ENCODE measurements at regions not wholly inside any gene's neighbourhood (a gene's known extent, or its start where the extent isn't known, plus 50 kb on each side); places are given as distances from the start of the nearest gene placed in this dataset.

GRCh38 chr9:88750832-88751360 lies 215.9 kb downstream of the NXNL2 start:
- no peak for TF ChIP-seq CTCF (IDR thresholded peaks at IDR 0.05; ENCODE audit: borderline replicate concordance, insufficient read depth, low read depth, low read length)
- no peak overlapping the region for H3K4me3 ChIP-seq (ENCODE audit: low read depth, low read length)

GRCh38 chr9:88751781-88752180 lies 216.8 kb downstream of the NXNL2 start:
- no peak overlapping the region for H3K4me3 ChIP-seq (ENCODE audit: low read depth, low read length)

GRCh38 chr9:88753691-88754367 lies 218.9 kb downstream of the NXNL2 start:
- no peak for TF ChIP-seq CTCF (IDR thresholded peaks at IDR 0.05; ENCODE audit: borderline replicate concordance, insufficient read depth, low read depth, low read length)
- no peak overlapping the region for H3K4me3 ChIP-seq (ENCODE audit: low read depth, low read length)

More at GRCh38 chr9:88751781-88752180, 216.8 kb downstream of the NXNL2 start:
- no peak for TF ChIP-seq CTCF (IDR thresholded peaks at IDR 0.05; ENCODE audit: borderline replicate concordance, insufficient read depth, low read depth, low read length)

GRCh38 chr9:88754452-88754851 lies 219.5 kb downstream of the NXNL2 start:
- TF ChIP-seq CTCF (IDR thresholded peaks at IDR 0.05; ENCODE audit: borderline replicate concordance, insufficient read depth, low read depth, low read length), result no peak
- H3K4me3 ChIP-seq (ENCODE audit: low read depth, low read length), result no peak overlapping the region

- no peak overlapping the region for H3K4me3 ChIP-seq (ENCODE audit: low read depth, low read length)
- TF ChIP-seq CTCF (IDR thresholded peaks at IDR 0.05; ENCODE audit: borderline replicate concordance, insufficient read depth, low read depth, low read length), result no peak
Observed at GRCh38 chr9:88754886-88755285, 219.9 kb downstream of the NXNL2 start.

GRCh38 chr9:88757406-88758010 lies 222.5 kb downstream of the NXNL2 start:
- no peak overlapping the region for H3K4me3 ChIP-seq (ENCODE audit: low read depth, low read length)
- no peak for TF ChIP-seq CTCF (IDR thresholded peaks at IDR 0.05; ENCODE audit: borderline replicate concordance, insufficient read depth, low read depth, low read length)

GRCh38 chr9:88759364-88759763 lies 224.4 kb downstream of the NXNL2 start:
- no peak overlapping the region for H3K4me3 ChIP-seq (ENCODE audit: low read depth, low read length)
- TF ChIP-seq CTCF (IDR thresholded peaks at IDR 0.05; ENCODE audit: borderline replicate concordance, insufficient read depth, low read depth, low read length), result no peak
